Osteoblast (primary cell): ENCODE measurements at regions not wholly inside any gene's neighbourhood (a gene's known extent, or its start where the extent isn't known, plus 50 kb on each side); places are given as distances from the start of the nearest gene placed in this dataset.

Experiments
- DNase-seq: peaks from one replicate; pipeline ENCODE4 v3.0.0; 2011; ENCODE audit warnings: low spot score, mixed read lengths; ENCODE audit not compliant: insufficient read length; ENCODE audit errors: missing footprints
- H2AFZ ChIP-seq: 2 replicates; pipeline ENCODE4 v1.6.0; 2011; ENCODE audit warnings: mild to moderate bottlenecking, low read length
- H3K27ac ChIP-seq: 2 replicates; pipeline ENCODE4 v1.5.1; 2011; ENCODE audit warnings: mild to moderate bottlenecking, low read depth, low read length, moderate library complexity
- H3K27me3 ChIP-seq: 2 replicates; pipeline ENCODE4 v1.6.0; 2012; ENCODE audit warnings: mild to moderate bottlenecking, control low read depth, inconsistent platforms, low read length, moderate library complexity; ENCODE audit not compliant: insufficient read depth
- H3K36me3 ChIP-seq: 2 replicates; pipeline ENCODE4 v1.5.1; 2011; ENCODE audit warnings: mild to moderate bottlenecking, low read length, control low read depth, moderate library complexity; ENCODE audit not compliant: insufficient read depth
- H3K4me1 ChIP-seq: 2 replicates; pipeline ENCODE4 v1.5.1; 2011; ENCODE audit warnings: mild to moderate bottlenecking, low read length, control low read depth, moderate library complexity; ENCODE audit not compliant: insufficient read depth
- H3K4me2 ChIP-seq: 2 replicates; pipeline ENCODE4 v1.6.0; 2011; ENCODE audit warnings: mild to moderate bottlenecking, low read length; ENCODE audit not compliant: insufficient read depth
- H3K4me3 ChIP-seq: fragments of 200-600 bp; sonication (generic); 3 replicates; pipeline ENCODE4 v1.5.1; 2012; ENCODE audit warnings: mild to moderate bottlenecking, low read length, inconsistent platforms; ENCODE audit not compliant: insufficient read depth
- H3K79me2 ChIP-seq: 2 replicates; pipeline ENCODE4 v1.6.0; 2012; ENCODE audit warnings: mild to moderate bottlenecking, low read length, control low read depth, inconsistent platforms; ENCODE audit not compliant: insufficient read depth
- H3K9me3 ChIP-seq: 2 replicates; pipeline ENCODE4 v1.5.1; 2011; ENCODE audit warnings: low read depth, low read length, control low read depth
- H4K20me1 ChIP-seq: 2 replicates; pipeline ENCODE4 v1.6.0; 2012; ENCODE audit warnings: mild to moderate bottlenecking, low read length, control low read depth; ENCODE audit not compliant: insufficient read depth
- CTCF ChIP-seq: IDR thresholded peaks from 2 replicates; pipeline ENCODE4 v1.5.1; 2011; ENCODE audit warnings: mild to moderate bottlenecking, low read depth, low read length, moderate library complexity; ENCODE audit errors: extremely low read depth

GRCh38 chr13:44694842-44695241 is 118.7 kb upstream of the TSC22D1 start:
- Histone ChIP-seq H3K9me3 (no peaks in the 10 kb centered on the region), H3K4me3 (no peak overlapping the region), H3K4me2 (no peak overlapping the region), H4K20me1 (no peaks in the 10 kb centered on the region), H3K27me3 (no peaks in the 10 kb centered on the region), H3K27ac (no peak overlapping the region), H2AFZ (no peak overlapping the region), H3K79me2 (no peaks in the 10 kb centered on the region), H3K36me3 (no peaks in the 10 kb centered on the region), H3K4me1 (no peaks in the 10 kb centered on the region)
- DNase-seq = no peak
- no peak for TF ChIP-seq CTCF

DNA sequence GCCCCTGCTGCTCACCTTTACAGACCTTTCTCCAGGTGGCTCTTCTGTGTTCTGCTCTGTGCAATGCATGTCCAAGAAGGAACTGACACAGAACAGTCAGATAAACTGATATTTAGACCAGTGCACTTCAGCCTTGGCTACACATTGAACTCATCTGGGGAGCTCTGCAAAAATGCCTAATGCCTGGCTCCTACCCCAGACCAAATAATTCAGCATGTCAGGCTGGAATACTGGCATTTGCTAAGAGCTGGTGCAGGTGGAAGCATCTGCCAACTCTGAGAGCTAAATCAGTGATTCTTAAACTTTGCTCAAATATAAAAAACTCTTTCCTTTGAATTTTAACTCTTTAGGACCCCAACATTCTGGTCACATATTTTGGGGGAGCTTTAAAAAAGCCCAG is 118.2 kb upstream of the TSC22D1 start:
- TF ChIP-seq CTCF = no peak
- Histone ChIP-seq H3K4me2 (no peak overlapping the region), H3K4me3 (no peak overlapping the region), H3K79me2 (no peaks in the 10 kb centered on the region), H3K4me1 (peaks cover 1% of the 10 kb centered on the region), H3K27ac (no peak overlapping the region), H3K36me3 (no peaks in the 10 kb centered on the region), H4K20me1 (no peaks in the 10 kb centered on the region), H2AFZ (no peak overlapping the region), H3K27me3 (no peaks in the 10 kb centered on the region), H3K9me3 (no peaks in the 10 kb centered on the region)
- DNase-seq = no peak

- H3K9me3 ChIP-seq = no peaks in the 10 kb centered on the region
- H3K79me2 ChIP-seq = no peaks in the 10 kb centered on the region
- H4K20me1 ChIP-seq = no peaks in the 10 kb centered on the region
- H3K27ac ChIP-seq = no peak overlapping the region
- peaks cover 4% of the 10 kb centered on the region for H3K4me1 ChIP-seq
- no peak overlapping the region for H2AFZ ChIP-seq
- no peaks in the 10 kb centered on the region for H3K36me3 ChIP-seq
- no peak overlapping the region for H3K4me3 ChIP-seq
- DNase-seq = no peak
- H3K27me3 ChIP-seq = no peaks in the 10 kb centered on the region
- TF ChIP-seq CTCF = no peak
- no peak overlapping the region for H3K4me2 ChIP-seq
Measured at GRCh38 chr13:44693156-44693764, 117.1 kb upstream of the TSC22D1 start.

DNA sequence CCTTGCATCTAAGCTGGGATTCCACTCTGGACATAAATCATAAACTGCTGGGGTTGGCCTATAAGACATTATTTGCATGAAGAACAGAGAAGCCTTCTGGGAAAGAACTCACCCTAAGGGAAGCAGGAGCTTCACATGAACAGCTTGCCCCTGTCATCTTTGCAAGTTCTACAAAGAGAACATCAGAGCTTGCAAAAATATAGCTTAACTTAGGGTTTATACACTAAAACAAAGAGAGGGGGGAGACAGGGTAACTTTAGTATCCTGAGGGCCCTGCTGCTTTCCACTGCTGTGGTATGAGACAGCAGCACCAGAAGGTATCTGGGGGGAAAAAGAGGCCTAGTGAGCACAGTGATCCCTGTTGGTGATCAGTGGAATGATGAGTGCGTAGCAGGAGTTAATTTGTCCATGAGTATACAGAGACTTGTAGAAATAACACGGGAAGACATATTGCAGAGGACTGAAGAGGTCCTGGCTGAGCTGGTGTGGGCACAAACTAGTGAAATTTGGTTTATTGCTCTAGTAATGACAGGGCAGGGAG is 116.1 kb upstream of the TSC22D1 start:
- Histone ChIP-seq H3K4me1 (peaks cover 4% of the 10 kb centered on the region), H3K27ac (no peak overlapping the region), H3K4me3 (no peak overlapping the region), H3K4me2 (no peak overlapping the region), H2AFZ (no peak overlapping the region), H3K36me3 (no peaks in the 10 kb centered on the region), H3K79me2 (no peaks in the 10 kb centered on the region), H3K9me3 (no peaks in the 10 kb centered on the region), H4K20me1 (no peaks in the 10 kb centered on the region), H3K27me3 (no peaks in the 10 kb centered on the region)
- DNase-seq = no peak
- TF ChIP-seq CTCF = no peak
